MCF 10A (cell line): ENCODE measurements at regions not wholly inside any gene's neighbourhood (a gene's known extent, or its start where the extent isn't known, plus 50 kb on each side); places are given as distances from the start of the nearest gene placed in this dataset.

Experiments
- BruUV-seq: library from RNA; stranded (reverse); fragments of 400-500 nt; replicated peaks from 2 replicates; lab custom pipeline; 2021; lab: Mats Ljungman, UMichigan
- CTCF ChIA-PET: fragments of 300-600 bp; sonication (Branson Sonifier 250); formaldehyde crosslinking; extraction: SDS; loops from one replicate; lab custom pipeline; 2021; ENCODE audit warnings: antibody characterized with exemption, inconsistent platforms; lab: Yijun Ruan, JAX
- POLR2A ChIA-PET: fragments of 300-600, 350-650 bp; sonication (Branson Sonifier 250); formaldehyde crosslinking; extraction: SDS; loops from one replicate; lab custom pipeline; 2020; ENCODE audit warnings: antibody characterized with exemption, inconsistent platforms; lab: Yijun Ruan, JAX
- DNase-seq: peaks from one replicate; pipeline ENCODE4 v3.0.0-alpha.2; 2018; ENCODE audit not compliant: unreplicated experiment
- H3K27ac Mint-ChIP-seq: one replicate; pipeline ENCODE4 v1.8.0; 2022; ENCODE audit warnings: mild to moderate bottlenecking, low read depth, mixed read lengths; ENCODE audit not compliant: unreplicated experiment
- H3K27me3 Mint-ChIP-seq: one replicate; pipeline ENCODE4 v1.8.0; 2022; ENCODE audit warnings: mixed read lengths; ENCODE audit not compliant: insufficient read depth, unreplicated experiment
- H3K36me3 Mint-ChIP-seq: one replicate; pipeline ENCODE4 v1.8.0; 2022; ENCODE audit warnings: mild to moderate bottlenecking, moderate library complexity, mixed read lengths; ENCODE audit not compliant: insufficient read depth, unreplicated experiment
- H3K4me1 Mint-ChIP-seq: one replicate; pipeline ENCODE4 v1.8.0; 2022; ENCODE audit warnings: mixed read lengths; ENCODE audit not compliant: insufficient read depth, unreplicated experiment
- H3K4me3 Mint-ChIP-seq: one replicate; pipeline ENCODE4 v1.8.0; 2022; ENCODE audit warnings: mild to moderate bottlenecking, moderate library complexity, mixed read lengths; ENCODE audit not compliant: unreplicated experiment
- H3K9me3 Mint-ChIP-seq: one replicate; pipeline ENCODE4 v1.8.0; 2022; ENCODE audit warnings: mixed read lengths; ENCODE audit not compliant: unreplicated experiment
- intact Hi-C: fragments of 100-400 bp; cut with micrococcal nuclease; formaldehyde crosslinking; loops from 2 replicates; pipeline ENCODE4 v1.14.1; 2022
- TF ChIP-seq, protein P1 (sequence below): fragments of 200-600 bp; IDR thresholded peaks from one replicate; pipeline ENCODE4 v1.8.0; 2022; ENCODE audit warnings: antibody characterized with exemption, mild to moderate bottlenecking; ENCODE audit not compliant: unreplicated experiment

DNA sequence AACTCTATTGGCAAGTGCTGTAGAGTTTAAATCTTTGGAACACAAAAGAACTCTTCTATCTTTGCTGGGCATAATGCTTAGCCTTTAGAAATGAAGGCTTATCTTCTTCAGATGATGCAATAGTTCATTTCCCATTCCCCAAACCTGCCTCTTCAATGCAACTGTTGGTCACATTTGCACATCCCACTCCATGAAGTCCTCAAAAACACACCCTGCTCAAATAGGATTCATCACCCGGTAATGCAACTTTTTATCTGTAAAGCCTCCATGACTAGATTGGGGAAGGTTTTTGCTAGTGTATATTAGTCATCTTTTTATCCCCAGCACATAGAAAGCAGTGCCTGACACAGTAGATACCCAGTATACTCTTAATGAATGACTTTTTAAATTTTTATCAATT is 376.4 kb downstream of the RBM43 start:
- no peak for DNase-seq
- H3K4me1 Mint-ChIP-seq, result no peaks in the 10 kb centered on the region
- POLR2A ChIA-PET, result interaction anchor here (0.6 kb wide), 1 partner anchor 43 kb away, joined by 3 read pairs; no protein-coding TSS in a partner anchor
- no peak overlapping the region for H3K27ac Mint-ChIP-seq
- CTCF ChIA-PET, result no interaction called here
- H3K36me3 Mint-ChIP-seq, result no peaks in the 10 kb centered on the region
- no peak overlapping the region for H3K4me3 Mint-ChIP-seq
- H3K9me3 Mint-ChIP-seq, result peaks cover 8% of the 10 kb centered on the region
- TF ChIP-seq, protein P1, sequence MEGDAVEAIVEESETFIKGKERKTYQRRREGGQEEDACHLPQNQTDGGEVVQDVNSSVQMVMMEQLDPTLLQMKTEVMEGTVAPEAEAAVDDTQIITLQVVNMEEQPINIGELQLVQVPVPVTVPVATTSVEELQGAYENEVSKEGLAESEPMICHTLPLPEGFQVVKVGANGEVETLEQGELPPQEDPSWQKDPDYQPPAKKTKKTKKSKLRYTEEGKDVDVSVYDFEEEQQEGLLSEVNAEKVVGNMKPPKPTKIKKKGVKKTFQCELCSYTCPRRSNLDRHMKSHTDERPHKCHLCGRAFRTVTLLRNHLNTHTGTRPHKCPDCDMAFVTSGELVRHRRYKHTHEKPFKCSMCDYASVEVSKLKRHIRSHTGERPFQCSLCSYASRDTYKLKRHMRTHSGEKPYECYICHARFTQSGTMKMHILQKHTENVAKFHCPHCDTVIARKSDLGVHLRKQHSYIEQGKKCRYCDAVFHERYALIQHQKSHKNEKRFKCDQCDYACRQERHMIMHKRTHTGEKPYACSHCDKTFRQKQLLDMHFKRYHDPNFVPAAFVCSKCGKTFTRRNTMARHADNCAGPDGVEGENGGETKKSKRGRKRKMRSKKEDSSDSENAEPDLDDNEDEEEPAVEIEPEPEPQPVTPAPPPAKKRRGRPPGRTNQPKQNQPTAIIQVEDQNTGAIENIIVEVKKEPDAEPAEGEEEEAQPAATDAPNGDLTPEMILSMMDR, result no peak
- intact Hi-C loops, result no loop called here
- no peaks in the 10 kb centered on the region for H3K27me3 Mint-ChIP-seq
- BruUV-seq, result no TSS peak

DNA sequence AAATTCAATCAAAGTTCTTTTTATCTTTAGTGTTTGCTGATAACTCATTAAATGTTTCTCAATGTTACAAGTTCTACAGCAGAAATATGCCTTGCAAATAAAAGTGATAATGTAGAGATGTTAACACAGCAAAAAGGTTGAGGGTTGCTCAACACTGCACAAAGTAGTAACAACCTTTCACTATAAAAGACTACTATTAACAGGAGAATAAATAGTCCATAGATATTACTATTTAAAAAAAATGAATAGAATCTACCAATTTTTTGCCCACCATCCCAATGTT is 378.1 kb downstream of the RBM43 start:
- Mint-ChIP-seq H3K27ac (no peak overlapping the region), H3K36me3 (no peaks in the 10 kb centered on the region), H3K27me3 (no peaks in the 10 kb centered on the region), H3K9me3 (peaks cover 8% of the 10 kb centered on the region), H3K4me3 (no peak overlapping the region), H3K4me1 (no peaks in the 10 kb centered on the region)
- intact Hi-C loops, result no loop called here
- DNase-seq, result no peak
- CTCF ChIA-PET, result interaction anchor here (0.7 kb wide), 1 partner anchor 679 kb away, joined by 3 read pairs; no protein-coding TSS in a partner anchor
- no TSS peak for BruUV-seq
- POLR2A ChIA-PET, result interaction anchor here (0.6 kb wide), 1 partner anchor 436 kb away, joined by 3 read pairs; no protein-coding TSS in a partner anchor
- TF ChIP-seq, protein P1, result no peak

DNA sequence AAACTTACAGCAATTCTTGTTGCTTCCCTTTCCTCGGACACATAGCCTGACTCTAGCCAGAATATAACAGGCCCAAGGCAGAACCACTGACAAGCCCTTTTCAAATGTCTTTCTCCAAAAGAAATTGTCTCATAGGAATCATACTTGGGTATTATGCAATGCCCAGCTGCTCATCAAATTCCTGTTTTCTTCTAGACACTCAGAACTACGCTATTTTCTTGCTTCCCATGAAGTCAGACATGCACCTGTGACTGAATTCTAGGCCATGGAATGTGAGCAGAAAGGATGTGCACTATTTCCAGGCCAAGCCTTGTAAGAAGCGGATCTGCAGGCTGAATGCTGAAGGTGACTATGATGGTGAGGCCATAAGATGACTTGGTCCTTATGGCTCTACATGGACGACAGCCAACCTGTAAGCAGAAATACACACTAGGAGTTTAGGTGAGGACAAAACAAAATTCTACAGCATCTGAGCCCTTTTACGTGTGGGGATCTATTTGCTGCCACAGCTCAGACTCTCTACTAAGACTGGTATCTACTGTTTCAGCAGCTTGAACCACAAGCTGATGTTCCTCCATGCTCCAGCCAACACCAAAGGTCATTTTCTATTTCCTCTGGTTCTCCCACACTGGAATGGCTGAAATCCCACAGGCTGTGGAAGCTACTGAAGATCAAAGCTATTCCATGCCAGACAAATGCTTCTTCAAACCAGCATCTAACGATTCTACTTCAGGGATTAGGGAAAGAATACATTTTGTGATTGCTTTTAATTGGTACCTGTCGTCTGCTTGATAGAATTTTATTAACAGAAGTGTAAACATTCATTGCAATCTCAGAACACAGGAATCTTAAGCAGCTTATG is 378.7 kb downstream of the RBM43 start:
- POLR2A ChIA-PET, result interaction anchor here (0.6 kb wide), 1 partner anchor 436 kb away, joined by 3 read pairs; no protein-coding TSS in a partner anchor
- no peak for DNase-seq
- CTCF ChIA-PET, result interaction anchor here (0.7 kb wide), 1 partner anchor 678 kb away, joined by 3 read pairs; no protein-coding TSS in a partner anchor
- Mint-ChIP-seq H3K36me3 (no peaks in the 10 kb centered on the region), H3K27me3 (no peaks in the 10 kb centered on the region), H3K4me3 (no peak overlapping the region), H3K4me1 (peaks cover 5% of the 10 kb centered on the region), H3K9me3 (peaks cover 8% of the 10 kb centered on the region), H3K27ac (no peak overlapping the region)
- TF ChIP-seq, protein P1, result no peak
- BruUV-seq, result no TSS peak
- intact Hi-C loops, result no loop called here

DNA sequence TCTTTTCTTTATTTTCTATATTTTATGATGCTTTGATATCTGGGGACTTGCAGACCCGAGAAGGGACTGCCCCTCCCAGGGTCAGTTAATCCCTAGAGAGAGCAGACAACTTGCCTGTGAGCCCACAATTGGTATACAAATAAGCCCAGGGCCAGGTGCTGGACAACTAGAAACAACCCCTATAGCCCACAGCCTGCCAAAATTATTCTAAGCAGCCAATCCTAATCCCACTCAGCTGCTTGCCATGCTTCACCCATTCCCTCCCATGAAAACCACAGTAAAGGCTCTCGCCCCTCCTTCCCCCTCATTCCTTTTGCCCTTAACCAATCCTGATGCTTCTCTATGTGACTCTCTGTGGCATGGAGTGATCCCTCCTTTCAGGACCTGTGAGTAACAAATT is 380.7 kb downstream of the RBM43 start:
- Mint-ChIP-seq H3K9me3 (peaks cover 8% of the 10 kb centered on the region), H3K27ac (no peak overlapping the region), H3K27me3 (no peaks in the 10 kb centered on the region), H3K4me3 (no peak overlapping the region), H3K36me3 (no peaks in the 10 kb centered on the region), H3K4me1 (peaks cover 5% of the 10 kb centered on the region)
- TF ChIP-seq, protein P1, result no peak
- CTCF ChIA-PET, result interaction anchor here (0.5 kb wide), 1 partner anchor 223 kb away, joined by 3 read pairs; no protein-coding TSS in a partner anchor
- no TSS peak for BruUV-seq
- POLR2A ChIA-PET, result interaction anchor here (1.2 kb wide), 1 partner anchor 15 kb away, joined by 3 read pairs; no protein-coding TSS in a partner anchor
- no peak for DNase-seq
- intact Hi-C loops, result no loop called here
